Body of pancreas (tissue), 4 donors: ENCODE measurements at regions not wholly inside any gene's neighbourhood (a gene's known extent, or its start where the extent isn't known, plus 50 kb on each side); places are given as distances from the start of the nearest gene placed in this dataset.

Source experiments
- ATAC-seq: fragments of 150-250 bp; one replicate; pipeline ENCODE4 v1.9.1; 2016
- DNase-seq, 4 donors: peaks; one replicate each; pipeline ENCODE4 v3.0.0-alpha.2; 2019
- H3K27ac ChIP-seq, 4 donors: fragments of 200-600 bp; sonication (generic); 1 replicate in 3 of 4; 2 replicates in 1 of 4; pipeline versions ENCODE4 v1.5.1 to v1.6.1; 2016 to 2019; ENCODE audit warnings: mild to moderate bottlenecking in 1 of 4, mixed read lengths in 1 of 4, moderate library complexity in 1 of 4
- H3K27me3 ChIP-seq, 2 donors: fragments of 200-600 bp; sonication (generic); one replicate each; pipeline ENCODE4 v1.6.0; 2016; ENCODE audit warnings: mild to moderate bottlenecking in 1 of 2
- H3K36me3 ChIP-seq, 2 donors: fragments of 200-600 bp; sonication (generic); replicated peaks in 1 of 2; 2 replicates each; pipeline ENCODE4 v1.5.1; 2016; ENCODE audit warnings: low read depth in 2 of 2; ENCODE audit not compliant: insufficient read depth in 1 of 2
- H3K4me1 ChIP-seq: fragments of 200-600 bp; sonication (generic); one replicate; pipeline ENCODE4 v1.6.0; 2016
- H3K4me3 ChIP-seq, 2 donors: fragments of 200-600 bp; sonication (generic); 1 replicate in 1 of 2; 2 replicates in 1 of 2; pipeline ENCODE4 v1.5.1; 2016 to 2019
- H3K9me3 ChIP-seq, 3 donors: fragments of 200-600 bp; sonication (generic); 1 replicate in 2 of 3; 2 replicates in 1 of 3; pipeline ENCODE4 v1.5.1; 2016
- CTCF ChIP-seq, 7 experiments: fragments of 450-650 bp in 4 of 7; fragments of 200-600 bp in 3 of 7; sonication (generic) in 3 of 7; IDR thresholded peaks; one replicate each; pipeline ENCODE4 v1.5.1; 2016 to 2019; ENCODE audit warnings: antibody characterized with exemption in 7 of 7
- POLR2A ChIP-seq, 3 donors: fragments of 450-650 bp; IDR thresholded peaks; one replicate each; pipeline ENCODE4 v1.6.1; 2016; ENCODE audit warnings: antibody characterized with exemption in 3 of 3, mild to moderate bottlenecking in 2 of 3
- WGBS, 2 donors: methylation state at CpG; one replicate each; pipeline ENCODE4 v1.1.5; 2017; 5-methylcytosine and 5-hydroxymethylcytosine counted together
- intact Hi-C: fragments of 100-400 bp; cut with DNase I; formaldehyde crosslinking; loops from one replicate; pipeline ENCODE4 v1.15.1; 2023

- no peaks in the 10 kb centered on the region for H3K36me3 ChIP-seq
- H3K27me3 ChIP-seq = no peaks in the 10 kb centered on the region
- intact Hi-C loops = no loop called here
- no peak for DNase-seq
- H3K4me3 ChIP-seq = no peak overlapping the region
- TF ChIP-seq CTCF (IDR thresholded peaks at IDR 0.05) = no peak
- TF ChIP-seq POLR2A (IDR thresholded peaks at IDR 0.05) = no peak
- no peaks in the 10 kb centered on the region for H3K4me1 ChIP-seq
- no peak for ATAC-seq
- H3K9me3 ChIP-seq = no peaks in the 10 kb centered on the region
- no peak overlapping the region for H3K27ac ChIP-seq
Observed at GRCh38 chr1:217253985-217254384, 376.9 kb downstream of the GPATCH2 start.

- H3K4me3 ChIP-seq = no peak overlapping the region
- DNase-seq = no peak
- 80 to 95% methylated on average over 2 of the region's 2 CpGs for WGBS, 2 donors
Observed at GRCh38 chr1:217253351-217253750, 377.5 kb downstream of the GPATCH2 start.

GRCh38 chr1:217251121-217251520 lies 379.8 kb downstream of the GPATCH2 start:
- WGBS, 2 donors = 35 to 55% methylated on average over 1 of the region's 1 CpG
- no peaks in the 10 kb centered on the region for H3K27me3 ChIP-seq
- no peak overlapping the region for H3K4me3 ChIP-seq
- no peaks in the 10 kb centered on the region for H3K4me1 ChIP-seq
- intact Hi-C loops = no loop called here
- H3K9me3 ChIP-seq = no peaks in the 10 kb centered on the region
- ATAC-seq = no peak
- no peaks in the 10 kb centered on the region for H3K36me3 ChIP-seq
- DNase-seq = no peak
- no peak overlapping the region for H3K27ac ChIP-seq
- no peak for TF ChIP-seq POLR2A (IDR thresholded peaks at IDR 0.05)
- no peak for TF ChIP-seq CTCF (IDR thresholded peaks at IDR 0.05)

More at GRCh38 chr1:217253351-217253750, 377.5 kb downstream of the GPATCH2 start:
- Histone ChIP-seq H3K4me1 (no peaks in the 10 kb centered on the region), H3K9me3 (no peaks in the 10 kb centered on the region), H3K36me3 (no peaks in the 10 kb centered on the region), H3K27me3 (no peaks in the 10 kb centered on the region), H3K27ac (no peak overlapping the region)
- intact Hi-C loops = no loop called here
- TF ChIP-seq CTCF (IDR thresholded peaks at IDR 0.05) (no peak), POLR2A (IDR thresholded peaks at IDR 0.05) (no peak)
- ATAC-seq = no peak

GRCh38 chr1:217249857-217250256 lies 381.0 kb downstream of the GPATCH2 start:
- 56 to 76% methylated on average over 3 of the region's 3 CpGs for WGBS, 2 donors
- ATAC-seq (no peak), DNase-seq (no peak)
- intact Hi-C loops = no loop called here
- H3K27me3 ChIP-seq = no peaks in the 10 kb centered on the region
- TF ChIP-seq POLR2A (IDR thresholded peaks at IDR 0.05) = no peak
- TF ChIP-seq CTCF (IDR thresholded peaks at IDR 0.05) = no peak
- H3K36me3 ChIP-seq = no peaks in the 10 kb centered on the region
- H3K4me1 ChIP-seq = no peaks in the 10 kb centered on the region
- H3K4me3 ChIP-seq = no peak overlapping the region
- no peak overlapping the region for H3K27ac ChIP-seq
- H3K9me3 ChIP-seq = no peaks in the 10 kb centered on the region

GRCh38 chr1:217244971-217245370 lies 385.9 kb downstream of the GPATCH2 start:
- TF ChIP-seq POLR2A (IDR thresholded peaks at IDR 0.05) (no peak), CTCF (IDR thresholded peaks at IDR 0.05) (no peak)
- ATAC-seq = no peak
- no peak overlapping the region for H3K27ac ChIP-seq
- DNase-seq = no peak
- intact Hi-C loops = no loop called here
- H3K9me3 ChIP-seq = no peaks in the 10 kb centered on the region
- no peaks in the 10 kb centered on the region for H3K36me3 ChIP-seq
- H3K4me1 ChIP-seq = no peaks in the 10 kb centered on the region
- WGBS, 2 donors = 45 to 57% methylated on average over 5 of the region's 5 CpGs
- H3K4me3 ChIP-seq = no peak overlapping the region
- H3K27me3 ChIP-seq = no peaks in the 10 kb centered on the region
